Mesothelial cell of epicardium (in vitro differentiated cells): ENCODE measurements at regions not wholly inside any gene's neighbourhood (a gene's known extent, or its start where the extent isn't known, plus 50 kb on each side); places are given as distances from the start of the nearest gene placed in this dataset.

Source experiments
- DNase-seq, 2 experiments: peaks; one replicate each; pipeline ENCODE4 v3.0.0; 2021; ENCODE audit warnings: low spot score in 2 of 2; ENCODE audit not compliant: unreplicated experiment in 2 of 2
- H3K27ac Mint-ChIP-seq: 2 replicates; pipeline ENCODE4 v1.8.0; 2021; ENCODE audit warnings: mixed read lengths
- H3K27me3 Mint-ChIP-seq: 2 replicates; pipeline ENCODE4 v1.8.0; 2021; ENCODE audit warnings: low read depth, mixed read lengths
- H3K36me3 Mint-ChIP-seq: 2 replicates; pipeline ENCODE4 v1.8.0; 2021; ENCODE audit warnings: mixed read lengths
- H3K4me1 Mint-ChIP-seq: 2 replicates; pipeline ENCODE4 v1.8.0; 2021; ENCODE audit warnings: mixed read lengths
- H3K4me3 Mint-ChIP-seq: 2 replicates; pipeline ENCODE4 v1.8.0; 2021; ENCODE audit warnings: mild to moderate bottlenecking, moderate library complexity, mixed read lengths
- H3K9me3 Mint-ChIP-seq: 2 replicates; pipeline ENCODE4 v1.8.0; 2021; ENCODE audit warnings: mixed read lengths
- CTCF ChIP-seq: fragments of 200-600 bp; sonication (generic); IDR thresholded peaks from one replicate; pipeline ENCODE4 v1.5.0; 2021; ENCODE audit warnings: antibody characterized with exemption; ENCODE audit not compliant: unreplicated experiment

- H3K27ac Mint-ChIP-seq: no peak overlapping the region
- no peak overlapping the region for H3K4me3 Mint-ChIP-seq
- peaks cover 31% of the 10 kb centered on the region for H3K4me1 Mint-ChIP-seq
- no peaks in the 10 kb centered on the region for H3K36me3 Mint-ChIP-seq
- TF ChIP-seq CTCF: no peak
- no peaks in the 10 kb centered on the region for H3K27me3 Mint-ChIP-seq
- no peak for DNase-seq
- H3K9me3 Mint-ChIP-seq: no peaks in the 10 kb centered on the region
These were observed 251.4 kb downstream of the SOX9 start for GRCh38 chr17:72372185-72372584.

- Mint-ChIP-seq H3K9me3 (no peaks in the 10 kb centered on the region), H3K27ac (no peak overlapping the region)
- no peak for DNase-seq
These were observed 253.3 kb downstream of the SOX9 start for GRCh38 chr17:72373910-72374741.

GRCh38 chr17:72376526-72377345 lies 255.9 kb downstream of the SOX9 start:
- Mint-ChIP-seq H3K4me1 (peaks cover 58% of the 10 kb centered on the region), H3K36me3 (no peaks in the 10 kb centered on the region), H3K4me3 (peak overlapping the region; percentile 0), H3K27me3 (no peaks in the 10 kb centered on the region), H3K27ac (peak overlapping the region; percentile 86), H3K9me3 (no peaks in the 10 kb centered on the region)
- DNase-seq: no peak
- TF ChIP-seq CTCF: no peak

More at GRCh38 chr17:72373910-72374741, 253.3 kb downstream of the SOX9 start:
- no peak for TF ChIP-seq CTCF
- Mint-ChIP-seq H3K27me3 (no peaks in the 10 kb centered on the region), H3K4me1 (peaks cover 40% of the 10 kb centered on the region), H3K4me3 (no peak overlapping the region), H3K36me3 (no peaks in the 10 kb centered on the region)

GRCh38 chr17:72378414-72379390 lies 257.9 kb downstream of the SOX9 start:
- Mint-ChIP-seq H3K36me3 (no peaks in the 10 kb centered on the region), H3K27ac (no peak overlapping the region), H3K9me3 (no peaks in the 10 kb centered on the region), H3K27me3 (no peaks in the 10 kb centered on the region), H3K4me3 (no peak overlapping the region), H3K4me1 (peaks cover 72% of the 10 kb centered on the region)
- DNase-seq: no peak
- TF ChIP-seq CTCF: no peak

- no peaks in the 10 kb centered on the region for H3K36me3 Mint-ChIP-seq
- no peak for TF ChIP-seq CTCF
- no peak for DNase-seq
- H3K27me3 Mint-ChIP-seq: no peaks in the 10 kb centered on the region
- H3K4me3 Mint-ChIP-seq: no peak overlapping the region
- peaks cover 63% of the 10 kb centered on the region for H3K4me1 Mint-ChIP-seq
- peak overlapping the region; percentile 60 for H3K27ac Mint-ChIP-seq
- no peaks in the 10 kb centered on the region for H3K9me3 Mint-ChIP-seq
These were observed 258.7 kb downstream of the SOX9 start for GRCh38 chr17:72379516-72379915.
